ENCODE measurements at regions not wholly inside any gene's neighbourhood (a gene's known extent, or its start where the extent isn't known, plus 50 kb on each side); places are given as distances from the start of the nearest gene placed in this dataset.

DNA sequence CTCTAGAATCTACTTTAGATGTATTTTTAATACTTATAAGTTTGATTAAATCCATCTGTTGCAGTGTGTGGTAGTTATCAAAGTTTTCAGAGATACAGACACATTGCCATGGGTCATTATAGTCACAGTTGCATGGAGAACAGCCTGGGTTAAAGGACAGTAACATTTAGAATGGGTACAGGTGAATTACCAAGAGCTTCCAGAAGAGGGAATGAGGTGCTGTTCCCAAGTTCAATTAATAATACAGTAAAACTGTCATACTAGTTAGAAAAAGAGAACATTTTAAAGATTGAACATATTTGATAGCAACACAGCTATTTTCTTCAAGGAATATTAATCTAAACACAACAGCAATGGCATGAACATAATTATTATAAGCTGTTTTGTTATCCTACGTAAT is 322.6 kb upstream of the SLC10A2 start:
- TF ChIP-seq, protein P1, sequence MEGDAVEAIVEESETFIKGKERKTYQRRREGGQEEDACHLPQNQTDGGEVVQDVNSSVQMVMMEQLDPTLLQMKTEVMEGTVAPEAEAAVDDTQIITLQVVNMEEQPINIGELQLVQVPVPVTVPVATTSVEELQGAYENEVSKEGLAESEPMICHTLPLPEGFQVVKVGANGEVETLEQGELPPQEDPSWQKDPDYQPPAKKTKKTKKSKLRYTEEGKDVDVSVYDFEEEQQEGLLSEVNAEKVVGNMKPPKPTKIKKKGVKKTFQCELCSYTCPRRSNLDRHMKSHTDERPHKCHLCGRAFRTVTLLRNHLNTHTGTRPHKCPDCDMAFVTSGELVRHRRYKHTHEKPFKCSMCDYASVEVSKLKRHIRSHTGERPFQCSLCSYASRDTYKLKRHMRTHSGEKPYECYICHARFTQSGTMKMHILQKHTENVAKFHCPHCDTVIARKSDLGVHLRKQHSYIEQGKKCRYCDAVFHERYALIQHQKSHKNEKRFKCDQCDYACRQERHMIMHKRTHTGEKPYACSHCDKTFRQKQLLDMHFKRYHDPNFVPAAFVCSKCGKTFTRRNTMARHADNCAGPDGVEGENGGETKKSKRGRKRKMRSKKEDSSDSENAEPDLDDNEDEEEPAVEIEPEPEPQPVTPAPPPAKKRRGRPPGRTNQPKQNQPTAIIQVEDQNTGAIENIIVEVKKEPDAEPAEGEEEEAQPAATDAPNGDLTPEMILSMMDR (IDR thresholded peaks at IDR 0.05; ENCODE audit: control extremely low read depth, extremely low read depth, low read depth, missing control alignments), result no peak
- CTCF ChIA-PET, result no interaction called here
- POLR2A ChIA-PET, result no interaction called here
- DNase-seq (ENCODE audit: extremely low spot score), result no peak

DNA sequence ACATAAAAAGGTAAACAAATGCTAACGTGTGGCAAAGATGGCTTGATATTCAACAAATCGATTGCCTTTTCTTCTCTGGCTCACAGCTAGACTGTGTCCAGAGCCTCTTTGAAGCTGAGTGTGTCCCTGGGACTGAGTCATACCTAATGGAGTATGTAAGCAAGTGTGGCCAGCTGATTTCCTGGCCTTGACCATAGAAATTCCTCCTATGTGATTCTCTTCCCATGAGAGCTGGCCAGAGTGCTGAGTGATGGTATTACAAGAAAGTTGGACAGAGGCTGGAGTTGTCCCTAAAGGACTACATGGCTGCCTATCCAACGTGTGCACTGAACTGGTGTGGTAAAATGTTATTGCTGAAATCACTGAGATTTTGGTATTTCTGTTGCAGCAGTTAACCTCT is 320.1 kb upstream of the SLC10A2 start:
- CTCF ChIA-PET, result no interaction called here
- POLR2A ChIA-PET, result no interaction called here
- TF ChIP-seq, protein P1 (IDR thresholded peaks at IDR 0.05; ENCODE audit: control extremely low read depth, extremely low read depth, low read depth, missing control alignments), result no peak
- DNase-seq (ENCODE audit: extremely low spot score), result no peak

GRCh38 chr13:103373916-103374315 is 307.7 kb upstream of the SLC10A2 start:
- no peak for DNase-seq (ENCODE audit: extremely low spot score)
- ChIA-PET CTCF (interaction anchor here (0.6 to 0.8 kb wide), 2 partner anchors 15 to 1213 kb away, joined by 3 read pairs; no protein-coding TSS in a partner anchor), POLR2A (no interaction called here)
- TF ChIP-seq, protein P1 (IDR thresholded peaks at IDR 0.05; ENCODE audit: control extremely low read depth, extremely low read depth, low read depth, missing control alignments), result no peak

- POLR2A ChIA-PET, result no interaction called here
- TF ChIP-seq, protein P1 (IDR thresholded peaks at IDR 0.05; ENCODE audit: control extremely low read depth, extremely low read depth, low read depth, missing control alignments), result no peak
- DNase-seq (ENCODE audit: extremely low spot score), result no peak
- CTCF ChIA-PET, result no interaction called here
Measured at GRCh38 chr13:103371271-103371670, 305.1 kb upstream of the SLC10A2 start.

DNA sequence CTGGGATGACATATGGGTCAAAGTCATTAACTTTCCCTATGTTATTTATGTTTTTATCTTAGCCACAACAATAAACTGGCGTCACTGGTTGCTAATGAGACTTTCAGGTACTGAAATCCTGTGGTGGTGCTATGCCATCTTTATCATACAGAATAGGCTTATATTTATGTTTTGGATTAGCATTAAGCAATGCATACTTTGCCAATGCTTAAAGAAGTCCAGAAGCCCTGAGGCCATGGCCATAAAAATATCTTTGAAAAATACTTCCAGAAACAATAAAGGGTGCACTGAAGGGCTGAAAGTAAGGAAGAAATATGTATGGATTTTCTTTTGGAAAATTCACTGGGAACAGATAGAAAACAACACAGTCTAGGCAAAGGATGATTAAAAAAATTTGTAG is 304.6 kb upstream of the SLC10A2 start:
- POLR2A ChIA-PET, result no interaction called here

DNA sequence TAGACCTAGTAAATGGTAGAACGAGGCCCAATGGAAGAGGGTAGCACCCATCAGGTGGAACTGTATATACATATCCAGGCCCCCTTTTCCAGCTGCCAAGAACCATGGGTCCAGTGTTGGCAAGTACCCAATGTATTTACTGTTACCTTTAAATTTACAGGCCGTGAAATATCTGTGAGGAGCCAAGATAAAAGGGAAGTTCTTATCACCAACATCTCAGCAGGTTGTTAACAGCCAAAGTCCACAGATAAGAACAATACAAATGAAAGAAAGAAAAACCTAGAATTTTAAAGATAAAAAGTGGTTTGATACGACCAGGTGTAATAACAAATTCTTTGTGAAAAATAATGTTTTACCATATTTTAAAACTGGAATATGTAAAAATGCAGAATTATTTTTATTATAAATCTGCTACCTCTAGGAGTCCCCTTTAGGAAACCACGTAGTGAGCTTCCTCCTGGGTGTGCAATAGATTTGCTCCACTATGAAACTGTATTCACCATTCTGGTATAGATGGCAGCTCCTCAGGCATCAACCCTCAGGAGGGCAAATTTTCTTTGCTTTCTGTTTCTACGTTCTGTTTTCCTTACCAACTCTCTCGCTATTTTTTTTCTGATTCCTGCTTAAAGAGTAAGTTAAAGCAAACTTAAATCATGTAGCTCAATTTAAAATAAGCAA is 292.2 kb upstream of the SLC10A2 start:
- TF ChIP-seq, protein P1 (IDR thresholded peaks at IDR 0.05; ENCODE audit: control extremely low read depth, extremely low read depth, low read depth, missing control alignments), result no peak
- DNase-seq (ENCODE audit: extremely low spot score), result no peak
- ChIA-PET POLR2A (no interaction called here), CTCF (interaction anchor here (1.1 to 1.4 kb wide), 2 partner anchors 9 to 15 kb away, joined by 3 to 5 read pairs; no protein-coding TSS in a partner anchor)

More for the DNA sequence above, 304.6 kb upstream of the SLC10A2 start:
- DNase-seq (ENCODE audit: extremely low spot score), result no peak
- TF ChIP-seq, protein P1 (IDR thresholded peaks at IDR 0.05; ENCODE audit: control extremely low read depth, extremely low read depth, low read depth, missing control alignments), result no peak
- CTCF ChIA-PET, result interaction anchor here (1.7 kb wide), 1 partner anchor 21 kb away, joined by 4 read pairs; no protein-coding TSS in a partner anchor
